MM.1S (cell line): ENCODE measurements at regions not wholly inside any gene's neighbourhood (a gene's known extent, or its start where the extent isn't known, plus 50 kb on each side); places are given as distances from the start of the nearest gene placed in this dataset.

Source experiments
- DNase-seq: peaks from one replicate; pipeline ENCODE4 v3.0.0-alpha.2; 2015
- H2AFZ ChIP-seq: fragments of 300-600 bp; sonication (generic); 2 replicates; pipeline ENCODE4 v1.6.0; 2016; ENCODE audit warnings: antibody characterized with exemption, low read length
- H3F3A ChIP-seq: fragments of 300-600 bp; sonication (generic); 2 replicates; pipeline ENCODE4 v1.6.1; 2016; ENCODE audit warnings: mild to moderate bottlenecking, antibody characterized with exemption, low read length, moderate library complexity, mixed read lengths; ENCODE audit not compliant: insufficient read depth
- H3K27ac ChIP-seq: fragments of 300-600 bp; sonication (generic); 2 replicates; pipeline ENCODE4 v1.5.1; 2016; ENCODE audit warnings: mild to moderate bottlenecking, low read length
- H3K27me3 ChIP-seq: fragments of 300-600 bp; sonication (generic); replicated peaks from 2 replicates; pipeline ENCODE4 v1.6.0; 2016; ENCODE audit warnings: low read length; ENCODE audit not compliant: insufficient read depth
- H3K36me3 ChIP-seq: fragments of 300-600 bp; sonication (generic); replicated peaks from 2 replicates; pipeline ENCODE4 v1.6.1; 2016; ENCODE audit warnings: mild to moderate bottlenecking, low read length, mixed read lengths; ENCODE audit not compliant: insufficient read depth
- H3K4me1 ChIP-seq: fragments of 300-600 bp; sonication (generic); 2 replicates; pipeline ENCODE4 v1.6.1; 2016; ENCODE audit warnings: low read length, mixed read lengths
- H3K4me2 ChIP-seq: fragments of 300-600 bp; sonication (generic); 2 replicates; pipeline ENCODE4 v1.6.0; 2016; ENCODE audit warnings: low read depth, low read length
- H3K4me3 ChIP-seq: fragments of 300-600 bp; sonication (generic); 2 replicates; pipeline ENCODE4 v1.5.1; 2016; ENCODE audit warnings: low read length, mixed read lengths
- H3K79me2 ChIP-seq: fragments of 300-600 bp; sonication (generic); 2 replicates; pipeline ENCODE4 v1.6.1; 2016; ENCODE audit warnings: mixed run types, low read length, mixed read lengths
- H3K9ac ChIP-seq: fragments of 300-600 bp; sonication (generic); 2 replicates; pipeline ENCODE4 v1.6.1; 2016; ENCODE audit warnings: low read length, mixed read lengths
- H3K9me2 ChIP-seq: fragments of 300-600 bp; sonication (generic); replicated peaks from 2 replicates; pipeline ENCODE4 v1.6.1; 2016; ENCODE audit warnings: mild to moderate bottlenecking, low read length, mixed read lengths; ENCODE audit not compliant: insufficient read depth
- H3K9me3 ChIP-seq: fragments of 300-600 bp; sonication (generic); replicated peaks from 2 replicates; pipeline ENCODE4 v1.6.1; 2016; ENCODE audit warnings: mild to moderate bottlenecking, low read length, mixed read lengths; ENCODE audit not compliant: insufficient read depth
- H4K20me1 ChIP-seq: fragments of 300-600 bp; sonication (generic); 2 replicates; pipeline ENCODE4 v1.6.1; 2016; ENCODE audit warnings: mild to moderate bottlenecking, low read length, moderate library complexity, mixed read lengths; ENCODE audit not compliant: insufficient read depth
- CTCF ChIP-seq: fragments of 300-600 bp; sonication (generic); IDR thresholded peaks from 2 replicates; pipeline ENCODE4 v1.5.1; 2016; ENCODE audit warnings: antibody characterized with exemption, low read length, mixed read lengths
- EZH2 ChIP-seq: fragments of 300-600 bp; sonication (generic); optimal IDR thresholded peaks from 2 replicates; pipeline ENCODE3; 2017; ENCODE audit warnings: low read depth, mild to moderate bottlenecking, antibody characterized with exemption, low read length, mixed read lengths
- EZH2phosphoT487 ChIP-seq: fragments of 300-600 bp; sonication (generic); IDR thresholded peaks from 2 replicates; pipeline ENCODE4 v1.6.1; 2018; ENCODE audit warnings: antibody characterized with exemption, low read length

GRCh38 chrX:46400530-46401443, 144.4 kb downstream of the ZNF674 start:
- Histone ChIP-seq H3K9ac (no peak overlapping the region), H3K36me3 (no peaks in the 10 kb centered on the region), H3F3A (no peaks in the 10 kb centered on the region), H3K27me3 (no peaks in the 10 kb centered on the region), H3K9me2 (no peaks in the 10 kb centered on the region), H3K4me1 (no peaks in the 10 kb centered on the region), H3K4me3 (no peak overlapping the region), H2AFZ (no peak overlapping the region), H3K9me3 (no peaks in the 10 kb centered on the region), H3K27ac (no peak overlapping the region), H3K4me2 (no peak overlapping the region), H3K79me2 (no peaks in the 10 kb centered on the region), H4K20me1 (no peaks in the 10 kb centered on the region)
- no peak for DNase-seq
- TF ChIP-seq CTCF (no peak), EZH2phosphoT487 (no peak), EZH2 (no peak)

GRCh38 chrX:46398874-46399273, 146.3 kb downstream of the ZNF674 start:
- Histone ChIP-seq H3K9me3 (no peaks in the 10 kb centered on the region), H2AFZ (no peak overlapping the region), H3K4me1 (no peaks in the 10 kb centered on the region), H3K36me3 (no peaks in the 10 kb centered on the region), H3K4me2 (no peak overlapping the region), H3K9ac (no peak overlapping the region), H3F3A (no peaks in the 10 kb centered on the region), H4K20me1 (no peaks in the 10 kb centered on the region), H3K9me2 (no peaks in the 10 kb centered on the region), H3K79me2 (no peaks in the 10 kb centered on the region), H3K27ac (no peak overlapping the region), H3K27me3 (no peaks in the 10 kb centered on the region), H3K4me3 (no peak overlapping the region)
- DNase-seq: no peak
- no peak for TF ChIP-seq EZH2
- no peak for TF ChIP-seq CTCF
- TF ChIP-seq EZH2phosphoT487: no peak

- no peaks in the 10 kb centered on the region for H4K20me1 ChIP-seq
- TF ChIP-seq EZH2phosphoT487 (no peak), CTCF (no peak), EZH2 (no peak)
- H3K79me2 ChIP-seq: no peaks in the 10 kb centered on the region
- H3K27ac ChIP-seq: no peak overlapping the region
- H2AFZ ChIP-seq: no peak overlapping the region
- no peaks in the 10 kb centered on the region for H3K27me3 ChIP-seq
- no peak overlapping the region for H3K4me3 ChIP-seq
- H3K9me2 ChIP-seq: no peaks in the 10 kb centered on the region
- no peak for DNase-seq
- H3K9me3 ChIP-seq: no peaks in the 10 kb centered on the region
- H3F3A ChIP-seq: no peaks in the 10 kb centered on the region
- no peaks in the 10 kb centered on the region for H3K36me3 ChIP-seq
- no peaks in the 10 kb centered on the region for H3K4me1 ChIP-seq
- no peak overlapping the region for H3K4me2 ChIP-seq
- no peak overlapping the region for H3K9ac ChIP-seq
Measured at GRCh38 chrX:46398126-46398525, 147.1 kb downstream of the ZNF674 start.
